ENCODE measurements at regions not wholly inside any gene's neighbourhood (a gene's known extent, or its start where the extent isn't known, plus 50 kb on each side); places are given as distances from the start of the nearest gene placed in this dataset.
"Not testable (repeated sequence)": the region's sequence is repeated elsewhere in the genome, so short reads cannot be mapped to it uniquely, and the experiment has no call there.

DNA sequence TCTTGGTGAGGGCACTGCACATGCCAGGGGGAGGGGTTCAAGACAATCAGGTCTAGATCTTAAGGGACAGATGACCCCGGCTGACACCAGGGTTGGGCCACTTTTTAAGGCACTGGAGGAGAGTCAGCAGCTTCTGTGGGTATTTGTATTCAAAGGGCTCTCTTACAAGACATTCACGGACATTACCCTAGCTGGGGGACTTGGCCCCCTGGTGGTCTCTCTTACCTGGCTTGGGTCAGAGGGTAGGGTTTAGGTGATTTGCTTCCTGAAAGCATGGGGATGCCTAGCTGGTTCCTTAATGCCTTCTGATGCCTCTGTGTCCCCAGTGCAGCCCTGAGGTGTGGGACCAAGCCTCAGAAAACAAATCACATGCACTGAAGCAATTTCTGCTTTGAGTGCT lies 354.7 kb downstream of the CDC5L start:
- no peak for DNase-seq (ENCODE audit: low read depth)

DNA sequence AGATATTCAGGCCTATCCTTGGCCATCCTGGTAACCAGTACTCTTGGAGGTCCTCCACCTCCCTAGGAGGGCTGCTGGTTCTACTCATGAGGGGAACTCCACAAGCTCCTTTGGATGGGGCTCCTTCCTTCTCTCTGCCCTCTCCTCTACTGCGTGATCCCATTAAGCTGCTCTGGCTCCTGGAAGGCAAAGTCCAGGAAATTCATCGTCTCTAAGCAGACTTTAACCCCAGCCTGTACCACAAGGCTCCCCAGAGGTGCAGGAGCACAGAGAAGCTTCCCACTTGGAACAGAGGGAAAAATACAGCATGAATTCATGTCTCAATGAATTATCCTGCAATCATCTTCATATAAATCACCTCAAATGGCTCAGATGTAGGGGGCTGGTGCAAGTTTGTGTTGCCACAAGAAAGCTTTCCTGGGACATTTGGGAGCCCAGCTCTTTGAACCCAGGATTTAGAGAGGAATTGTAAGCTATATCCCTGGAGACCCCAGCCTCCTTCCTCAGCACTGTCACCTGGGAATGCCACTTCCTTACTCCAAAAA lies 355.4 kb downstream of the CDC5L start:
- no peak for DNase-seq (ENCODE audit: low read depth)

DNA sequence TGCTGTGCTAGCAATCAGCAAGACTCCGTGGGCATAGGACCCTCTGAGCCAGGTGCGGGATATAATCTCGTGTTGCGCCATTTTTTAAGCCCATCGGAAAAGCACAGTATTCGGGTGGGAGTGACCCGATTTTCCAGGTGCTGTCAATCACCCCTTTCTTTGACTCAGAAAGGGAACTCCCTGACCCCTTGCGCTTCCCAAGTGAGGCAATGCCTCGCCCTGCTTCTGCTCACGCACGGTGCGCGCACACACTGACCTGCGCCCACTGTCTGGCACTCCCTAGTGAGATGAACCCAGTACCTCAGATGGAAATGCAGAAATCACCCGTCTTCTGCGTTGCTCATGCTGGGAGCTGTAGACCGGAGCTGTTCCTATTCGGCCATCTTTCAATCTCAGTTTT lies 372.6 kb downstream of the CDC5L start:
- DNase-seq (ENCODE audit: low read depth) = not testable (repeated sequence)

- DNase-seq (ENCODE audit: low read depth) = no peak
Measured at GRCh38 chr6:44761046-44761445, 373.5 kb downstream of the CDC5L start.

DNA sequence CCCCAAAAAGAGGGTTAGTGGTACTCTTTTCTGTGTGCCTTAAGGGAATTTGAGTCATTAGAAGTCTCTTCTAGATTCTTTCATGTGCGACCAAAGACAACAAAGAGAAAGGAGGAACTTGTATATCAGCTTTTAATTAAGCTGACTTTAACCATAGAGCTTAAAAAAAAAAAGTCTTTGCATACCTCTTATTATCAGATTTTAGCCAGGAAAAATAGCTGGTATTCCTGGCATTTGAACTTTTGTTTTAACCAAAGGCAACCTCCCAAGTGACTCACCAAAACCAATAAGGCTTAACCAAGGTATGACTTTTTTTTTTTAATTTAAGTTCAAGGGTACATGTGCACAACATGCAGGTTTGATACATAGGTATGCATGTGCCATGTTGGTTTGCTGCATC lies 375.0 kb downstream of the CDC5L start:
- DNase-seq (ENCODE audit: low read depth) = no peak

DNA sequence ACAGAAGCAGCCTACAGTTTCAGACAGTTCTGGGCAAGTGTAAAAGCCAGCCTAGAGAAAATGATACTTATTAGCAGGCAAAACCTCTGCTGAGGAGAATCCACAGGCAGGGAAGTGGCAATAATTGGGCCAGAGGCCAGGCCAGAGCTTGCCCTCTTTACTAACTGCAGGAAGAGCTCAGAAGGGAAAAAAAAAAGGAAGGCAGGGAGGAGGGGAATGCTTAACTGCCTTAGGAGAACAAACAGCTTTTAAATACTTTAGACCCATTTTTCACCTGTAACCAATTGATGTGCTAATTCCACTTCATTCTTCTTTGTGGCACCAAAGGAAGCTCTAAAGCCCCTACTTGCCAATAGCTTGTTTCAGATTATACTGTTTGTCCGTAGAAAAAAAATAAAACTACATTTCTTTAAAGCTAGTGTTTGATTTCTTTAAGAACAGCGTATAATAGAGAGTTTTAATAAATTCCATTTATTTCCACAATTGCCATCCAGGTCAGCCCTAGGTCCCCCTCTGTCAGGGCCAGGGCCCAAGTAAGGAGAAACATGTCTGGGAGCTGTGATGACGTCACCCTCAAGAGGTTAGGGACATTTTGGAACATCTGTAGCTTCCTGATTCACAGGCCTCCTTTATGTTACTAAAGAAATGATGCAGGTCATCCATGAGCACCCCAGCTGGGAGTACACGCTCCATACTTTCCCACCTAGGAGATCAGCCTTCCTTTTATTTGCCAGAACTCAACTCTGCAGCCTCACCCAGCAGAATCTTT lies 384.3 kb downstream of the CDC5L start:
- DNase-seq (ENCODE audit: low read depth) = no peak

DNA sequence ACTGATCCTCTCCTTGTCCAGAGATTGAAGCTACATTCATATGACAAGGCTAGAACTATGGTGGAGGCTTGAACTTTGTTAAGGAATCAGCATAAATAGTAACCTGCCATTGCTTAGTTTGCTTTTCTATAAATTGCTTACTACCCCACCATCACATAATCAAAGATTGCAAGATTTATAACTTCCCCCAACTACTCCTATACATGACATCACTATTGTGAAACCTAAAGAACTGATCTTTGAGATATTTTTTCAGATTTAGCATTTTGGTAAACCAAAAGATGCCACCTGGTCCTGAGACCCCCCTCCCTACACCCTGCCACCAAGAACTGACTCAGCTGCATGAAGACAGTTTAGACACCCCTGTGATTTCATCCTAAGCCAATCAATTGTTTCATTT lies 385.3 kb downstream of the CDC5L start:
- DNase-seq (ENCODE audit: low read depth) = no peak

DNA sequence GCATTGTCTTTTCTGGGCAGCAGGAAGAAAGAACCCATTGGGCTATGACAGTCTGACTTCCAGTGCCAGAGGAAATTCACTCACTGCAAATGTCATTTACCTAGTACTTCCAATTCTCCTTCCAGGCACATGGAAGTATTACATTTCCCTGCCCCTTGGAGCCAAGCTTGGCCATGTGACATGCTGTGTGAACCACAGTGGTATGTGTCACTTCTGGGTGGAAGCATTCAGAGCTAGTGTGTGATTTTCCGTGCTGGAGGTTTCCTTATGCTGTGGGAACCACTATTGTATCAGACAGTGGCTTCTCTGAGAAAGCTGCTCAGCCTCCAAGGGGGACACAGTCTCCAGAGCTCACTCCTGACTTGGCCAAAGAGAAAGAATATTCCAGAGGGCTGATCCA lies 387.6 kb downstream of the CDC5L start:
- no peak for DNase-seq (ENCODE audit: low read depth)

DNA sequence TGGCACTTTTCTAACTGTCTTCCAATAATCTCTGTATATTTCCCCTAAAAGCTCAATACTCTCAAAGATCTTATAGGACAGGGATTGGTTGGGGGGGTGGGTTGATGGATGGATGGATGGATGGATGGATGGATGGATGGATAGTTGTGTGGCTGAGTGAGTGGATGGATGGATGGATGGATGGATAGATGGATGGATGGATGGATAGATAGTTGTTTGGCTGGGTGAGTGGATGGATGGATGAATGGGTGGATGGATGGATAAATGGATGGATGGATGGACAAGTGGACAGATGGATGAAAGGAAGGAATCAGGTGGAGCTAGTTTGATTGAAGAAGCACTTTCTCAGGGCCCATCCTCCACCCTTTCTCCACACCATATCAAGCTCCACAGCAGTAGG lies 388.8 kb downstream of the CDC5L start:
- no peak for DNase-seq (ENCODE audit: low read depth)

DNA sequence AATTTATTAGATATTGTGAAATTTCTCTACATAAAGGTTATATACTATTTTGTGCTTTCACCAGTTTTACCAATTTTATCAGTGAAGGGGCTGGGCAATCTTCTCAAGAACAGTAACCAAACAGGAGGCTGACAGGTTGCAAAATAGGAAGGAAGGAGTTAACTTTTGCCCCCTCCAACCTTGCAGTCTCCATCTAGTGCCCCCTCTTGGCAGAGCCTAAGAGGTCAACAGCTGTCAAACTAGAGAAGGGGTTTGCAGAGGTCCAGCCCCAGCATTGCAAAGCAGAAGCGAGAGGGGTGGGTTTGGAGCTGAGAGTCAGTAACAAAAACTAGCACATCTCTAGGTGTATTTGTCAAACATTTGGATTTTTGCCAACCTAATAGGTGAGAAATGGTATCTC lies 391.0 kb downstream of the CDC5L start:
- no peak for DNase-seq (ENCODE audit: low read depth)
